ENCODE measurements at regions not wholly inside any gene's neighbourhood (a gene's known extent, or its start where the extent isn't known, plus 50 kb on each side); places are given as distances from the start of the nearest gene placed in this dataset.
"Not testable (repeated sequence)": the region's sequence is repeated elsewhere in the genome, so short reads cannot be mapped to it uniquely, and the experiment has no call there.

DNA sequence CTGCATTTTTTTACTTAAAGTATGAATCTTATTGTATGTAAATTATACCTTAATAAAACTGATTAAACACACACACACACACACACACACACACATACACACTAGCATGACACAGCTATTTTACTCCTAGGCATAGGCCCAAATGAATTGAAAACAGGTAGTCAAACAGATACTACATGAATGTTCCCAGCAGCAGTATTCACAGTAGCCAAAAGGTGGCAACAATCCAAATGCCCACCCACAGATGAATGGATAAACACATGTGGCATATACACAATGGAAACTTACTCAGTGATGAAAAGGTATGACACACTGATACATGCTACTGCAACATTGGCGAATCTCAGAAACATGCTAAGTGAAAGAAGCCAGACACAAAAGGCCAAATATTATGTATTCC is 223.5 kb downstream of the CYB561 start:
- no peaks in the 10 kb centered on the region for H3K27me3 ChIP-seq
- H3K4me1 ChIP-seq: no peaks in the 10 kb centered on the region
- no peaks in the 10 kb centered on the region for H3K36me3 ChIP-seq
- WGBS, 2 donors: 96 to 97% methylated on average over 1 of the region's 1 CpG
- no peak overlapping the region for H3K4me3 ChIP-seq (replicated peaks in 1 of 3)
- intact Hi-C loops (cut with DNase I): no loop called here
- DNase-seq: no peak
- TF ChIP-seq, protein P1, sequence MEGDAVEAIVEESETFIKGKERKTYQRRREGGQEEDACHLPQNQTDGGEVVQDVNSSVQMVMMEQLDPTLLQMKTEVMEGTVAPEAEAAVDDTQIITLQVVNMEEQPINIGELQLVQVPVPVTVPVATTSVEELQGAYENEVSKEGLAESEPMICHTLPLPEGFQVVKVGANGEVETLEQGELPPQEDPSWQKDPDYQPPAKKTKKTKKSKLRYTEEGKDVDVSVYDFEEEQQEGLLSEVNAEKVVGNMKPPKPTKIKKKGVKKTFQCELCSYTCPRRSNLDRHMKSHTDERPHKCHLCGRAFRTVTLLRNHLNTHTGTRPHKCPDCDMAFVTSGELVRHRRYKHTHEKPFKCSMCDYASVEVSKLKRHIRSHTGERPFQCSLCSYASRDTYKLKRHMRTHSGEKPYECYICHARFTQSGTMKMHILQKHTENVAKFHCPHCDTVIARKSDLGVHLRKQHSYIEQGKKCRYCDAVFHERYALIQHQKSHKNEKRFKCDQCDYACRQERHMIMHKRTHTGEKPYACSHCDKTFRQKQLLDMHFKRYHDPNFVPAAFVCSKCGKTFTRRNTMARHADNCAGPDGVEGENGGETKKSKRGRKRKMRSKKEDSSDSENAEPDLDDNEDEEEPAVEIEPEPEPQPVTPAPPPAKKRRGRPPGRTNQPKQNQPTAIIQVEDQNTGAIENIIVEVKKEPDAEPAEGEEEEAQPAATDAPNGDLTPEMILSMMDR (IDR thresholded peaks at IDR 0.05): no peak
- no peak for TF ChIP-seq POLR2A (IDR thresholded peaks at IDR 0.05)
- no peaks in the 10 kb centered on the region for H3K9me3 ChIP-seq
- H3K27ac ChIP-seq: no peak overlapping the region

DNA sequence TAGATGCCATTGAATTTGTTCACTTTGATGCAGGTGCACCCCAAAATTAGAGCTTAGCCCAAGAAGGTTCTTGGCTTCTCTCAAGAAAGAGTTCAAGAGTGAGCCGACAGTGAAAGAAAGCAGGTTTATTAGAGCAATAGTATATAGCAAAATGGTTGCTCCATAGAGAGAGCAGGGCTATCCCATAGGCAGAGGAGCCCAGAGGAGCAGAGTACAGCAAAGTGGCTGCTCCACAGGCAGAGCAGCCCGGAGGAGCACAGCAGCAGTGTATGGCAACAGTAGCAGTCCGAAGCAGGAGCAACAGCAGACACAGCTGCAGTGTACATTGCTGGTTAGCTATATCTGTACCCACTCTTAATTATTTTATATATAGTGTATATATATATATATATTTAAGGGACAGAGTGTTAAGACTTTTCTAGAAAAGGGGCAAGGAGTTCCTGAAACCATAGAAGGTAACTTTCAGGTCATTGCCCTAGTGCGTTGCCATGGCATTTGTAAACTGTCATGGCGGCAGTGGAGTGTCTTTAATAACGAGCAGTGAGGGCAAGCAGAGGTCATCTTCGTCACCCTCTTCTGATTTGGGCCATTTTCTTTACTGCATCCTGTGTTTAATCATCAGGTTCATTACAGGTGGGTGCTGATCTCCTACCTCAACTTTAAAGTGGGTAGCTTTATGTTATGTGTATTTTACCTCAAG is 222.7 kb downstream of the CYB561 start:
- Histone ChIP-seq H3K4me3 (replicated peaks in 1 of 3) (no peak overlapping the region), H3K27me3 (no peaks in the 10 kb centered on the region), H3K4me1 (no peaks in the 10 kb centered on the region), H3K27ac (no peak overlapping the region), H3K9me3 (no peaks in the 10 kb centered on the region), H3K36me3 (no peaks in the 10 kb centered on the region)
- TF ChIP-seq, protein P1 (IDR thresholded peaks at IDR 0.05): no peak
- TF ChIP-seq POLR2A (IDR thresholded peaks at IDR 0.05): no peak
- intact Hi-C loops (cut with DNase I): no loop called here
- 83 to 94% methylated on average over 7 of the region's 7 CpGs for WGBS, 2 donors
- DNase-seq: no peak

DNA sequence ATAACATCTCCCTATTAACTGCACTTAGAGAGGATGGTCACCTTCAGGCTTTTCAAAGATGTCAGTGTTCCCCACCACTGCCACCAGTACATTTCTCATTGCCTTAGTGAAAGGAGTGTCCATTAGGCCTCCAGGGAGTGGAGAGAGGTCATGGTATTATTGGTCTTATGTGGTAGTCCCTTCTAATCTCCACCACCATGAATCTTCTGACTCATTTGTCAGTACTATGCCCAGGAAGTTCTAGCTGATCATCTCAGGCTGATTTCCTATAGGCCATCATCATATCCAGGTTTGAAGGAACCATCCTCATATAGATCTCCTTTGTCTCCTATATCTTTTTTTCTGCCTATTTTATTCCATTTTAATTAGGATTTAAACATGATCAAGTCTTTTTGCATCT is 221.5 kb downstream of the CYB561 start:
- H3K27ac ChIP-seq: no peak overlapping the region
- H3K4me1 ChIP-seq: no peaks in the 10 kb centered on the region
- no peaks in the 10 kb centered on the region for H3K36me3 ChIP-seq
- no peak overlapping the region for H3K4me3 ChIP-seq (replicated peaks in 1 of 3)
- H3K9me3 ChIP-seq: no peaks in the 10 kb centered on the region
- DNase-seq: no peak
- H3K27me3 ChIP-seq: no peaks in the 10 kb centered on the region
- no peak for TF ChIP-seq POLR2A (IDR thresholded peaks at IDR 0.05)
- intact Hi-C loops (cut with DNase I): no loop called here

DNA sequence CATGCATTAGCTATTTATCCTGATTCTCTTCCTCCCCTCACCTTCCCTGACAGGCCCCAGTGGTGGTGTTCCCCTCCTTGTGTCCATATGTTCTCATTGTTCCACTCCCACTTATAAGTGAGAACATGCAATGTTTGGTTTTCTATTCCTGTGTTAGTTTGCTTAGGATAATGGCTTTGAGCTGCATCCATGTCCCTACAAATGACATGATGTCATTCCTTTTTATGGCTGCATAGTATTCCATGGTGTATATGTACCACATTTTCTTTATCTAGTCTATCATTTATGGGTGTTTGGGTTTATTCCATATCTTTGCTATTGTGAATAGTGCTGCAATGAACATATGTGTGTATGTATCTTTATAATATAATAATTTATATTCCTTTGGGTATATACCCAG is 219.4 kb downstream of the CYB561 start:
- H3K9me3 ChIP-seq; H3K4me3 ChIP-seq (replicated peaks in 1 of 3); H3K4me1 ChIP-seq; intact Hi-C loops (cut with DNase I); H3K27ac ChIP-seq; H3K27me3 ChIP-seq; H3K36me3 ChIP-seq; DNase-seq: not testable (repeated sequence)

DNA sequence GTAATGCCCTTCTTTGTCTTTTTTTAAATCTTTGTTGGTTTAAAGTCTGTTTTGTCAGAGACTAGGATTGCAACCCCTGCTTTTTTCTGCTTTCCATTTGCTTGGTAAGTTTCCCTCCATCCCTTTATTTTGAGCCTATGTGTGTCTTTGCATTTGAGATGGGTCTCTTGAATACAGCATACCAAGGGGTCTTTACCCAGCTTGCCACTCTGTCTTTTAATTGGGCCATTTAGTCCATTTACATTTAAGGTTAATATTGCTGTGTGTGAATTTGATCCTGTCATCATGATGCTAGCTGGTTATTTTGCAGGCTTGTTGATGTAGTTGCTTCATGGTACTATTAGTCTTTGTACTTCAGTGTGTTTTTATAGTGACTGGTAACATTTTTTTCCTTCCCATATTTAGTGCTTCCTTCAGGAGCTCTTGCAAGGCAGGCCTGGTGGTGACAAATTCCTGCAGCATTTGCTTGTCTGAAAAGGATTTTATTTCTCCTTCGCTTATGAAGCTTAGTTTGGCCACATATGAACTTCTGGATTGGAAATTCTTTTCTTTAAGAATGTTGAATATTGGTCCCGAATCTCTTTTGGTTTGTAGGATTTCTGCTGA is 215.0 kb downstream of the CYB561 start:
- H3K9me3 ChIP-seq; DNase-seq; H3K27me3 ChIP-seq; H3K36me3 ChIP-seq; H3K4me3 ChIP-seq (replicated peaks in 1 of 3); intact Hi-C loops (cut with DNase I); H3K4me1 ChIP-seq; H3K27ac ChIP-seq: not testable (repeated sequence)
- WGBS, 2 donors: 95 to 97% methylated on average over 2 of the region's 2 CpGs

DNA sequence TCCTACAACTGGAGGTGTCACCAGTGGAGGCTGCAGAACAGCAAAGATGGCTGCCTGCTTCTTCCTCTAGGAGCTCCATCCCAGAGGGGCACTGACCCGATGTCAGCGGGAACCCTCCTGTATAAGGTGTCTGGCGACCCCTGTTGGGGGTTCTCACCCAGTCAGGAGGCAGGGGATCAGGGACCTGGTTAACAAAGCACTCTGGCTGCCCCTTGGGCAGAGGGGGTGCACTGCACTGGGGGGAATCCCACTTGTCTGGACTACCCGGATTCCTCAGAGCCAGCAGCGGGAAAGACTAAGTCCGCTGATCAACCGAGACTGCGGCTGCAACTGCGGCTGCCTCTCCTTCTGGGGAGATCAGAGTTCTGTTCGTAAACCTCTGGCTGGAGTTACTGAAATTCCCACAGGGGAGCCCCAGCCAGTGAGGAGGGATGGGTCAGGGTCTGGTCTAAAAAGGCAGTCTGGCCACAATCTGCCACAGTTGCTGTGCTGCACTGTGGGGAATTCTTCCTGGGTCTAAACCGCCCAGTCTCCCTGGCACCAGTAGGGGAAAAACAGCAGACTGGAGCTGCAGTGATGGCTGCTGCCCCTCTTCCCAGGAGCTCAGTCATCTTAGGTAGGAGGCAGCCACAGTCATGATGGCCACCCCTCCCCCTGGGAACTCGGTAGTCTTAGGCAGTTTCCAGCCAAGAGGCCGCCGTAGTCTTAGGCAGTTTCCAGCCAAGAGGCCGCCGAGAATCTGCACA is 213.4 kb downstream of the CYB561 start:
- H3K36me3 ChIP-seq: no peaks in the 10 kb centered on the region
- intact Hi-C loops (cut with DNase I): no loop called here
- H3K27me3 ChIP-seq: no peaks in the 10 kb centered on the region
- no peak for DNase-seq
- TF ChIP-seq POLR2A (IDR thresholded peaks at IDR 0.05): no peak
- TF ChIP-seq, protein P1 (IDR thresholded peaks at IDR 0.05): no peak
- 95 to 100% methylated on average over 2 to 11 of the region's 16 CpGs for WGBS, 2 donors
- H3K4me1 ChIP-seq: no peaks in the 10 kb centered on the region
- H3K9me3 ChIP-seq: no peaks in the 10 kb centered on the region
- H3K4me3 ChIP-seq (replicated peaks in 1 of 3): no peak overlapping the region
- no peak overlapping the region for H3K27ac ChIP-seq

Data from thyroid gland (tissue), 4 donors.